IPS-18c (cell line): ENCODE measurements at regions not wholly inside any gene's neighbourhood (a gene's known extent, or its start where the extent isn't known, plus 50 kb on each side); places are given as distances from the start of the nearest gene placed in this dataset.

ENCODE experiments used
- H3K4me3 ChIP-seq: 2 replicates; pipeline ENCODE4 v1.7.0; 2013; ENCODE audit warnings: low read depth, mild to moderate bottlenecking, low read length, moderate library complexity; ENCODE audit not compliant: insufficient read depth
- H3K9me3 ChIP-seq: one replicate; pipeline ENCODE4 v1.6.1; 2013; ENCODE audit warnings: mild to moderate bottlenecking, low read length, moderate library complexity; ENCODE audit not compliant: control insufficient read depth, insufficient read depth

DNA sequence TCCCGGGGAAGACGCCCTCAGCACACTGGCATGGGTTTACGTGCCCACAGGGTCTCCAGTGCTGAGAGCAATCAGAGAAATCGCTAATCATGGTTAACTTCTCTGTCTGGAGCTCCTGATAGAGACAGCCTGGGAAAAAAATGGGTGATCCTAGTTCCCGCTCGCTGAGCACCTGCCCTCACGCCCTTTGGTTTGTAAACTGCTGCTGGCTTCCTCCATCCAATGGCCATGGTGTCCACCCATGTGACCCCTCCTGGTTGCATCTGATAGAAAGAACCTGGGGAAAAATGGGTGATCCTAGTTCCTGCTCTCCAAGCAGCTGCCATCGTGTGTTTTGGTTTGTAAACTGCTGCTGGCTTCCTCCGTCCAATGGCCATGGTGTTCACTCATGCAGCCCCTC is 402.2 kb downstream of the PRDM2 start:
- H3K4me3 ChIP-seq, result no peak overlapping the region
- no peaks in the 10 kb centered on the region for H3K9me3 ChIP-seq

GRCh38 chr1:14103878-14104430 is 404.0 kb downstream of the PRDM2 start:
- H3K4me3 ChIP-seq, result no peak overlapping the region
- no peaks in the 10 kb centered on the region for H3K9me3 ChIP-seq

GRCh38 chr1:14106126-14106525 is 406.1 kb downstream of the PRDM2 start:
- no peaks in the 10 kb centered on the region for H3K9me3 ChIP-seq

DNA sequence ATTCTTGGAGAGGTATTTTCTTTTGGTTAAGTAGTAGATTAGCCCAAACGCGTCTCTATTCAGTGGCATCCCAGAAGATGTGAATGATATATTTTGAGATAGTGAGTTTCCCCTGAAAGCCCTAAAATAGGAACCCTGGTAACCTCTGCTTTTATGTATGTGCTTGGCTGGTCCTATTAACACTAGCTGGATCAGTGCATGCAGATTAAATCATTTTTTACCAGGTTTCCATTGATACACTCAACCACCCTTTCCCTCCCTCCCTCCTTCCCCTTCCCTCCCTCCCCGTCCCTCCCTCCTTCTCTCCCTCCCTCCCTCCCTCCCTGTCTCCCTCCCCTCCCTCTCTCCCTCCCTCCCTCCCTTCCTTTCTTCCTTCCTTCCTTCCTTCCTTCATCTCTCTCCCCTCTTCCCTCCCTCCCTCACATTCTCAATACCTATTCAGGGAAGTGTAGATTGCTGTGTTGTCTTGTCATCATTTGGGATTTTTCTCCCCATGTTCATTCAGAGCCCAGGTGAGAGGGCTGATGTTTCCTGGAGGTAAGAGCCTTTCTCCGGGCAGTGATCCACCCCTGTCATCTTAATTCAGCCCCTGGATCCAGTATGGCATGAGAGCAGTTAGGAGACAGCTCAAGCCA is 406.8 kb downstream of the PRDM2 start:
- H3K4me3 ChIP-seq, result no peak overlapping the region
- no peaks in the 10 kb centered on the region for H3K9me3 ChIP-seq

More at GRCh38 chr1:14106126-14106525, 406.1 kb downstream of the PRDM2 start:
- no peak overlapping the region for H3K4me3 ChIP-seq

DNA sequence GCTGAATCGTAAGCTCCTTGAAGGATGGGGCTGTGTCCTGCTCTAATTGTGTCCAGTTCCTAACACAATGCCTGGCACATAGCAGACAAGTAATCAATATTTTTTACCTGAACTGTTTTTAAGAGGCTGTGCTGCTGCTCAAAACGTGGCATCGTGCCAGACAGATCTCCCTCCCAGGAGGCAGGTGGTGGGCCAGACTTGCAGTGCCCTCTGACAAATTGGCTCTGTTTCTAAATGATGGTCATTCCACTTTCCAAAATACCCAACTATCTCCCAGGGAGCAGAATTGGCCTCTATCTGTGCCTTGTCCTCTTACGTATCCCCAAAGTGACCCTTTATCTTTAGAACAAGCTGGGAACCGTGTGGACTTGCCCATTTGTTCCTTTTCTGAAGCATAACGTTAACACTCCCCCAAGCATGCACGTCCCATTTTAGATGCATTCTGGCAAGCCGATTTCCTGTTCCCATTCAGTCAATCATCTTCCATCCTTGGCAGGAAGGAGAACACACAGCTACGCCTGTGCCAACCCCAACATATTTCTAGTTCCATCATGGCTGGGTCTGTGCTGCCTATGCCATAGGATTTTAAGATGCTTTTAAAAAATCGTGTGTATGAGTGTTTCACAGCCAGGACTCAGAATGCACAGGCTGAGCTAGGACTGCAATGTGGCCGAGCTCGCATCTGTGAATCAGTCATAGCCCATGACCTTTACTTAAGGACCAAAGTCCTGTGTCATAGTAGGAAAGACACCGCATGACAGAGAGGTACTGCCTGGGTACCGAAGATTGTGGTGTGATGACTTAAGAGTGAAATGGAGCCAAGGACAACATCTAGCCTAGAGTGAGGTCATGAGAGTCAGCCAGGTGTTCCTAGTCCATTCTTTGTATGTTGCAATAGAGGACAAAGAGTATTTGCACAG is 408.6 kb downstream of the PRDM2 start:
- Histone ChIP-seq H3K4me3 (no peak overlapping the region), H3K9me3 (no peaks in the 10 kb centered on the region)

- H3K4me3 ChIP-seq, result no peak overlapping the region
- no peaks in the 10 kb centered on the region for H3K9me3 ChIP-seq
Measured at GRCh38 chr1:14109276-14109635, 409.3 kb downstream of the PRDM2 start.

- no peak overlapping the region for H3K4me3 ChIP-seq
- H3K9me3 ChIP-seq, result no peaks in the 10 kb centered on the region
Measured at GRCh38 chr1:14110040-14110439, 410.1 kb downstream of the PRDM2 start.

GRCh38 chr1:14111121-14111520 is 411.1 kb downstream of the PRDM2 start:
- H3K4me3 ChIP-seq, result no peak overlapping the region

DNA sequence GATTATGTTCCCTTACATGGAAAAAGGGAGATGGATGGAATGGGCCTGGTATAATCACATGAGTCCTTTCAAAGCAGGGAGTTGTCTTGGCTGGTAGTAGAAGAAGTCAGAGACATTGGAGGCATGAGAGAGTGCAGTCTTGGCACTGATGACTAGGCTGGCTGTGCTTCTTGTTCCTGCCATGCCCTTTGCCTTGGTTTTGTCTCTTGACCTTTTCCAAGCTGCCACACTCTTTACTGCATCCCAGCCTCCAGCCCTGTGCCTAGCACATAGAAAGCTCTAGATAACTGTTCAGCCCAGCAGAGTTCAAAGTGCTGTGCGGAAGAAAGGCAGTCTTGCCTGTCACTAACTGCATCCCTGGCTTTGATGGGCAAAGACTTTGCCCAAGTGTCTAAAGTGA is 412.6 kb downstream of the PRDM2 start:
- Histone ChIP-seq H3K9me3 (peaks cover 11% of the 10 kb centered on the region), H3K4me3 (no peak overlapping the region)

More at GRCh38 chr1:14111121-14111520, 411.1 kb downstream of the PRDM2 start:
- peaks cover 2% of the 10 kb centered on the region for H3K9me3 ChIP-seq

DNA sequence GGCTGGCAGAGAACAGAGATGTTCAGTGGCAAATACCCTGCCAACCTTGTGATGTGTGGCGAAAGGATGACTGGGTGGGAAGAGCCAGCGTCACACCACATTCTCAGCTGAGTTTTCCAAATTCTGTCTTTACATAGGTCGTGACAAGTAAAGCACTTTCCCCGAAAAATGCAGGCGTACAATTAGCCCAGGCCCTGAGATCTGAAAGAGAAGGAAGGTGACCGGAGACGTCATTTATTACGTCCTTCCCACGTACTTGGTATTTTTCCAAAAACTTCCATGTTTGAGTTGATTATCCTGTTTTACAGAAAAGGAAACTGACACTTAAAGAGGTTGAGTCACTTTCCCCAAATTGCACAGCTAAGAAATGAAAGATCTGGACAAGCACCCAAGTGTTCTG is 413.3 kb downstream of the PRDM2 start:
- Histone ChIP-seq H3K4me3 (no peak overlapping the region), H3K9me3 (peaks cover 11% of the 10 kb centered on the region)

DNA sequence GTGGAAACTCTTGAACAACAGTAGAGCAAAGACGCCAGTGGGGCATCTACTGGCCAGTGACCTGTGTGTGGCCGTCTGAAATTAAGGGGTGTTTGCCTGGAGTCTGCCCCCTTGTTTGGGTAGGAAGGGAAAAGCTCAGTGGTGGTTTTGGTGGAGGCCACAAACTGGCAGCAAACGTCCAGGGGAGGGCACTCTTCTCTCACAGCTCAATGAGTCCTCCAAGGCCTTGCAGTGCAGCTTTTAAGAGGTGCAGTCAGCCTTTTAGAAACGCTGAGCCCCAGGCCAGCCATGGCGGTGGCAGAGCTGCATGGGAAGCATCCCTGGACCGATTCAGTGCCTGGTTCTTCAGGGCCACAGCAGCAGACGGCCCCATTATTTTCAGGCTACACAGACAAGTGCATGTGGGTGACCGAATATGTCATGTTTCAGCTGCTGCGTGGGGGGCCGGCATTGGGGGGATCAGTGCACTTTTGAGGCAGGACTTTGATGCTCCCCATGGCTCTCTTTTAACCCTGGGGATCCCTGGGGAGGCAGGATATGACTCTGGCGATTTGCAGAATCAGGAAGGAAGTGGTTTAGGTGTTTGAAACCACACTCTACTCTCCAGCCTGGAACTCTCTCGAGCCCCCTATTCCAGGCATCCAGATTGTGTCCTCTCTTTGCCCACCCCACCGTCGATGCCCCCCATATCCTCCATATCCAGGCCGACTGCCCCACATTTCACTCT is 414.0 kb downstream of the PRDM2 start:
- Histone ChIP-seq H3K9me3 (peaks cover 11% of the 10 kb centered on the region), H3K4me3 (no peak overlapping the region)

GRCh38 chr1:14115976-14116375 is 416.0 kb downstream of the PRDM2 start:
- Histone ChIP-seq H3K9me3 (peaks cover 11% of the 10 kb centered on the region), H3K4me3 (no peak overlapping the region)

DNA sequence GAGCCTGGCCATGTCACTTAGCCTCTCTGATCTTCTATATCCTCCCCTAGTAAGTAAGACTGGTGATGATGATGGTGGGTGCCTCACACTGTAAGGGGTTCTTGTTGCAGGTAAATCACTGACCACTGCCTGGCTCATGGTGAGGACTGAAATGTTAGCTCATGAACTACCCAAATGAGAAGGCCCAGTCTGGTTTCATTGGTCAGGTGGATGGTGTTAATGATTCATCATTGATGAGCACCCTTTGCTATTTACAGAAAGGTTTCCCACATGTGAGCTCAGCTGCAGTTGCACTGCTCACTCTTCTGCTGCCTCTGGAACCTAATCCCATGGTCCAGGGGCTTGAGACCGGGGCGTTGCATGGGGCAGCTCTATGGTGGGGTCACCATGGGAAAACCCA is 417.7 kb downstream of the PRDM2 start:
- peaks cover 11% of the 10 kb centered on the region for H3K9me3 ChIP-seq

GRCh38 chr1:14118691-14119485 is 418.9 kb downstream of the PRDM2 start:
- H3K9me3 ChIP-seq, result peaks cover 11% of the 10 kb centered on the region
- no peak overlapping the region for H3K4me3 ChIP-seq

More for the DNA sequence above, 417.7 kb downstream of the PRDM2 start:
- H3K4me3 ChIP-seq, result no peak overlapping the region

GRCh38 chr1:14120895-14121294 is 420.9 kb downstream of the PRDM2 start:
- peaks cover 11% of the 10 kb centered on the region for H3K9me3 ChIP-seq
- no peak overlapping the region for H3K4me3 ChIP-seq

- H3K9me3 ChIP-seq, result no peaks in the 10 kb centered on the region
Measured at GRCh38 chr1:14128096-14128495, 428.1 kb downstream of the PRDM2 start.

DNA sequence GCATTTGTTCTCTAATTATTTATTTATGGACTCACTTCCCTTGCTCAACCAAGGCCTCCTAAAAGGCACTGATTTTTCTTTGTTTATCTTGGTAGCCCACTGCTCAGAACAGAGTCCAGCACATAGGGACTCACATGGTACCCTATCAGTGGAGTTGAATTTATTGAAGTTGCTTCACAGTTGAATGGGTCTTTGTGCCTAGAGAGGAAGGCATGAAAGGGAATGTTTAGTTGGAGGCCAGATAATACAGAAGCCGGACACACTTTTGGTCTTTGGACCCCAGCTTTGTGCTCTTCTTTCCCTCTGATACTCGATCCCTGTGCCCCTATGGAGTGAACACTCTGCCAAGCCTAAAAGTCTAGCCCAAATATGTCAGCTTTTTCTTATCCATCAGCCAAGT is 429.0 kb downstream of the PRDM2 start:
- no peaks in the 10 kb centered on the region for H3K9me3 ChIP-seq
- H3K4me3 ChIP-seq, result no peak overlapping the region

More at GRCh38 chr1:14128096-14128495, 428.1 kb downstream of the PRDM2 start:
- H3K4me3 ChIP-seq, result no peak overlapping the region
